ENCODE measurements at regions not wholly inside any gene's neighbourhood (a gene's known extent, or its start where the extent isn't known, plus 50 kb on each side); places are given as distances from the start of the nearest gene placed in this dataset.

- ATAC-seq (ENCODE audit: low FRiP score) (no peak), DNase-seq (ENCODE audit: low spot score) (no peak)
- TF ChIP-seq CTCF (IDR thresholded peaks at IDR 0.05), result no peak
Measured at GRCh38 chr2:18411626-18412025, 148.8 kb downstream of the RDH14 start.

GRCh38 chr2:18410543-18410942 lies 149.9 kb downstream of the RDH14 start:
- TF ChIP-seq CTCF (IDR thresholded peaks at IDR 0.05), result no peak
- ATAC-seq (ENCODE audit: low FRiP score), result no peak
- no peak for DNase-seq (ENCODE audit: low spot score)

GRCh38 chr2:18408638-18409037 lies 151.8 kb downstream of the RDH14 start:
- ATAC-seq (ENCODE audit: low FRiP score), result no peak
- no peak for DNase-seq (ENCODE audit: low spot score)
- no peak for TF ChIP-seq CTCF (IDR thresholded peaks at IDR 0.05)

GRCh38 chr2:18406219-18406618 lies 154.2 kb downstream of the RDH14 start:
- ATAC-seq (ENCODE audit: low FRiP score), result no peak
- DNase-seq (ENCODE audit: low spot score), result no peak
- no peak for TF ChIP-seq CTCF (IDR thresholded peaks at IDR 0.05)

GRCh38 chr2:18404708-18405107 lies 155.7 kb downstream of the RDH14 start:
- no peak for ATAC-seq (ENCODE audit: low FRiP score)
- DNase-seq (ENCODE audit: low spot score), result no peak
- TF ChIP-seq CTCF (IDR thresholded peaks at IDR 0.05), result no peak

GRCh38 chr2:18403921-18404522 lies 156.4 kb downstream of the RDH14 start:
- ATAC-seq (ENCODE audit: low FRiP score) (no peak), DNase-seq (ENCODE audit: low spot score) (no peak)
- no peak for TF ChIP-seq CTCF (IDR thresholded peaks at IDR 0.05)

- no peak for DNase-seq (ENCODE audit: low spot score)
- TF ChIP-seq CTCF (IDR thresholded peaks at IDR 0.05), result no peak
- no peak for ATAC-seq (ENCODE audit: low FRiP score)
Measured at GRCh38 chr2:18402831-18403230, 157.6 kb downstream of the RDH14 start.
